Mesothelial cell of epicardium (in vitro differentiated cells): ENCODE measurements at regions not wholly inside any gene's neighbourhood (a gene's known extent, or its start where the extent isn't known, plus 50 kb on each side); places are given as distances from the start of the nearest gene placed in this dataset.
A peak's percentile ranks its signal among the peaks of the same experiment; 100 is the strongest.

ENCODE experiments used
- DNase-seq, 2 experiments: peaks; one replicate each; pipeline ENCODE4 v3.0.0; 2021; ENCODE audit warnings: low spot score in 2 of 2; ENCODE audit not compliant: unreplicated experiment in 2 of 2
- H3K27ac Mint-ChIP-seq: 2 replicates; pipeline ENCODE4 v1.8.0; 2021; ENCODE audit warnings: mixed read lengths
- H3K27me3 Mint-ChIP-seq: 2 replicates; pipeline ENCODE4 v1.8.0; 2021; ENCODE audit warnings: low read depth, mixed read lengths
- H3K36me3 Mint-ChIP-seq: 2 replicates; pipeline ENCODE4 v1.8.0; 2021; ENCODE audit warnings: mixed read lengths
- H3K4me1 Mint-ChIP-seq: 2 replicates; pipeline ENCODE4 v1.8.0; 2021; ENCODE audit warnings: mixed read lengths
- H3K4me3 Mint-ChIP-seq: 2 replicates; pipeline ENCODE4 v1.8.0; 2021; ENCODE audit warnings: mild to moderate bottlenecking, moderate library complexity, mixed read lengths
- H3K9me3 Mint-ChIP-seq: 2 replicates; pipeline ENCODE4 v1.8.0; 2021; ENCODE audit warnings: mixed read lengths
- CTCF ChIP-seq: fragments of 200-600 bp; sonication (generic); IDR thresholded peaks from one replicate; pipeline ENCODE4 v1.5.0; 2021; ENCODE audit warnings: antibody characterized with exemption; ENCODE audit not compliant: unreplicated experiment

GRCh38 chr10:121667948-121668313 is 69.7 kb upstream of the FGFR2 start:
- H3K36me3 Mint-ChIP-seq = no peaks in the 10 kb centered on the region
- no peak for TF ChIP-seq CTCF
- H3K27me3 Mint-ChIP-seq = no peaks in the 10 kb centered on the region
- H3K27ac Mint-ChIP-seq = peak overlapping the region; percentile 74
- no peak for DNase-seq
- peaks cover 43% of the 10 kb centered on the region for H3K4me1 Mint-ChIP-seq
- no peak overlapping the region for H3K4me3 Mint-ChIP-seq
- peaks cover 9% of the 10 kb centered on the region for H3K9me3 Mint-ChIP-seq

- Mint-ChIP-seq H3K36me3 (no peaks in the 10 kb centered on the region), H3K4me3 (no peak overlapping the region)
- DNase-seq = no peak
Measured at GRCh38 chr10:121665809-121666208, 67.6 kb upstream of the FGFR2 start.

GRCh38 chr10:121664671-121665070 is 66.4 kb upstream of the FGFR2 start:
- Mint-ChIP-seq H3K27me3 (no peaks in the 10 kb centered on the region), H3K4me3 (no peak overlapping the region), H3K27ac (no peak overlapping the region), H3K9me3 (peaks cover 9% of the 10 kb centered on the region), H3K36me3 (no peaks in the 10 kb centered on the region), H3K4me1 (peaks cover 22% of the 10 kb centered on the region)
- no peak for DNase-seq
- TF ChIP-seq CTCF = no peak

More at GRCh38 chr10:121665809-121666208, 67.6 kb upstream of the FGFR2 start:
- Mint-ChIP-seq H3K9me3 (peaks cover 9% of the 10 kb centered on the region), H3K4me1 (peaks cover 29% of the 10 kb centered on the region), H3K27me3 (no peaks in the 10 kb centered on the region), H3K27ac (no peak overlapping the region)
- no peak for TF ChIP-seq CTCF

GRCh38 chr10:121662945-121663917 is 65.0 kb upstream of the FGFR2 start:
- Mint-ChIP-seq H3K27me3 (no peaks in the 10 kb centered on the region), H3K4me1 (peaks cover 8% of the 10 kb centered on the region), H3K27ac (no peak overlapping the region), H3K9me3 (peaks cover 9% of the 10 kb centered on the region), H3K4me3 (no peak overlapping the region), H3K36me3 (no peaks in the 10 kb centered on the region)
- no peak for TF ChIP-seq CTCF
- DNase-seq = peak in 1 of 2 experiments; percentile 45

- no peak overlapping the region for H3K4me3 Mint-ChIP-seq
- TF ChIP-seq CTCF = no peak
- H3K27me3 Mint-ChIP-seq = no peaks in the 10 kb centered on the region
- H3K4me1 Mint-ChIP-seq = peaks cover 1% of the 10 kb centered on the region
- no peak overlapping the region for H3K27ac Mint-ChIP-seq
- no peaks in the 10 kb centered on the region for H3K36me3 Mint-ChIP-seq
- peaks cover 9% of the 10 kb centered on the region for H3K9me3 Mint-ChIP-seq
- no peak for DNase-seq
Measured at GRCh38 chr10:121662531-121662930, 64.3 kb upstream of the FGFR2 start.
